ENCODE measurements at regions not wholly inside any gene's neighbourhood (a gene's known extent, or its start where the extent isn't known, plus 50 kb on each side); places are given as distances from the start of the nearest gene placed in this dataset.

DNA sequence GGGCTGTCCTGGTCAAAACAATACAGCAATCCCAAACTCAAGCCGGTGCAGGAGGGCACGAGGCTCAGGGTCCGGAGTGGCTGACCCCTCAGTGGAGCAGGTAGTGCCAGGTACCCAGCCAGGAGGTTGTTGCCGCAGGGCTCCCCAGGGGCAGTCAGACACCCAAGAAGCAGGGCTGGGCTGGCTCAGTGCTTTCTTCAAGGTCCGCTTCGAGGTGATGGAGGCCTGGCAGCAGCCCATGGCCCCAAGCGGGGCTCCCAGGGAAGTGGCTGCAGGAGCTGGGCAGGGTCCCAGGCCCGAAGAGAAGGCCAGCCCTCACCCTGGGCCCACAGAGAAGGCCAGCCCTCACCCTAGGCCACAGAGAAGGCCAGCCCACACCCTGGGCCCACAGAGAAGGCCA is 55.3 kb upstream of the COPS8 start:
- no peak for DNase-seq (ENCODE audit: low read depth in 2 of 2)

DNA sequence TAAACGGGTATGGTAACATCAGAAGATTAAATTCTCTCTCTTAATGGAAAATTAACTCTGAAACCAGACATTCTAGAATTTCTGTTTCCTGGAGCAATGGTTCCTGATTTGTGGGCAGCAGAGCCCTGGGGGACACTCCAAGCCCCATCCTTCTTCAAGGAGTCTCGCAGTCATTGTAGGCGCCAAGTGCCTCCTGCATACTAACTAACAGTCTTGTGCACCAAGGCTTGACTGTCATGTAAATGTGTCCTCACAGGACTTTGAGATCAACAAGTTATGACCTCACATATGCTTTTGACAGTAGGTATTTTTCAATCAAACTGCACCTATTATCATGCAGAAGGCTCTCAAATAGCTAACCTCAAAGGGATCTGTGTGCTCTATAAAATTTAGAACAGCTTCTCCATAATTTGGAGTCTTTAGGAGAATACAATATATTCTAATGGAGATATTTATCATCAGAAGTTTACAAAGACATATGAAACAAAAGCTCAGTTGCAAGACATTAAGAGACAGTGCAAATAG is 52.1 kb upstream of the COPS8 start:
- DNase-seq (ENCODE audit: low read depth in 2 of 2) = no peak

GRCh38 chr2:237035781-237036475 is 49.8 kb upstream of the COPS8 start:
- DNase-seq (ENCODE audit: low read depth in 2 of 2) = no peak

Measured in stimulated activated CD4-positive, alpha-beta T cell treated with anti-CD3 and anti-CD28 coated beads, Interleukin-15, amount 100 ng/mL, for 48 hours (primary cell).